ENCODE measurements at regions not wholly inside any gene's neighbourhood (a gene's known extent, or its start where the extent isn't known, plus 50 kb on each side); places are given as distances from the start of the nearest gene placed in this dataset.

- DNase-seq, result no peak
Observed at GRCh38 chr10:129278686-129279085, 188.4 kb upstream of the MGMT start.

- no peak for DNase-seq
Observed at GRCh38 chr10:129279446-129280154, 187.4 kb upstream of the MGMT start.

GRCh38 chr10:129280155-129280502 lies 186.9 kb upstream of the MGMT start:
- DNase-seq, result no peak

GRCh38 chr10:129280908-129281586 lies 186.0 kb upstream of the MGMT start:
- DNase-seq, result peak; percentile 15 to 34

GRCh38 chr10:129285459-129285858 lies 181.6 kb upstream of the MGMT start:
- no peak for DNase-seq

GRCh38 chr10:129288999-129289584 lies 177.9 kb upstream of the MGMT start:
- DNase-seq, result no peak

GRCh38 chr10:129293991-129294700 lies 172.9 kb upstream of the MGMT start:
- no peak for DNase-seq

- no peak for DNase-seq
Observed at GRCh38 chr10:129294944-129295343, 172.1 kb upstream of the MGMT start.

- DNase-seq, result no peak
Observed at GRCh38 chr10:129305046-129305445, 162.0 kb upstream of the MGMT start.

GRCh38 chr10:129307141-129307540 lies 159.9 kb upstream of the MGMT start:
- no peak for DNase-seq

GRCh38 chr10:129308953-129309564 lies 158.0 kb upstream of the MGMT start:
- DNase-seq, result no peak

- no peak for DNase-seq
Observed at GRCh38 chr10:129309565-129309964, 157.5 kb upstream of the MGMT start.

GRCh38 chr10:129310881-129311280 lies 156.2 kb upstream of the MGMT start:
- no peak for DNase-seq

GRCh38 chr10:129319934-129320333 lies 147.1 kb upstream of the MGMT start:
- DNase-seq, result no peak

- no peak for DNase-seq
Observed at GRCh38 chr10:129320340-129320739, 146.7 kb upstream of the MGMT start.

GRCh38 chr10:129321727-129322126 lies 145.3 kb upstream of the MGMT start:
- no peak for DNase-seq

- no peak for DNase-seq
Observed at GRCh38 chr10:129322933-129323820, 143.9 kb upstream of the MGMT start.

- no peak for DNase-seq
Observed at GRCh38 chr10:129323879-129324278, 143.2 kb upstream of the MGMT start.

- no peak for DNase-seq
Observed at GRCh38 chr10:129325893-129326292, 141.1 kb upstream of the MGMT start.

- no peak for DNase-seq
Observed at GRCh38 chr10:129328546-129328945, 138.5 kb upstream of the MGMT start.

GRCh38 chr10:129329385-129330055 lies 137.5 kb upstream of the MGMT start:
- no peak for DNase-seq

- DNase-seq, result no peak
Observed at GRCh38 chr10:129330211-129330610, 136.8 kb upstream of the MGMT start.
